ENCODE measurements at regions not wholly inside any gene's neighbourhood (a gene's known extent, or its start where the extent isn't known, plus 50 kb on each side); places are given as distances from the start of the nearest gene placed in this dataset.

DNA sequence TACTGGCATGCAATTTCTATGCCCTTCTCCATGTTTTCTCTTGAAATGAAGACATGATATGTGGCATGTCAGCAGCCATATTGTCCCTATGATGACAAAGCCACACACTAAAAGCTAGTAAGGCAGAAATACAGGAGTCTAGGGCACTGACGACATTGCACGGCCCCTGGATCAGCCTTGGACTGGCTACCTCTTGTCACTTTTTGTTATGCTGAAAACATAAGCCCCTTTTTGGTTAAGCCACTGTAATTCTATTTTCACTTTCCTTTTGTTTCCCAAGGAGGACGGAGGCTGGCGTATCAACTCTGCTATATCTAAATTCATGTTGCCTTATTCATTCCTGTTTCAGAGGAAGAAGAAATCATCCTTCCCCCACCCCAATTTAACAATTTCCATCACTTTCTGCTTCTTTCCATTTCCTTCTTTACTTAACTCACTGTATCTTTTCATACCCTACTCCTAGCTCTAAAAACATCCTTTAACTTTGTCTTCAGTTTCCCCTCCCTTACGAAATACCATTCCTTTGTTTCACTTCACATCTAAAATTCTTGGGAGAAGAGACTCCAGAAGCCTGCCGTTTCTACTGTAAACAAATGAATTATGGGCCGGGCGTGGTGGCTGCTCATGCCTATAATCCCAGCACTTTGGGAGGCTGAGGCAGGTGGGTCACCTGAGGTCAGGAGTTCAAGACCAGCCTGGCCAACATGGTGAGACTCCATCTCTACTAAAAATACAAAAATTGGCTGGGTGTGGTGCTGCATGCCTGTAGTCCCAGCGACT lies 364.1 kb downstream of the PCNX1 start:
- no peak for TF ChIP-seq CTCF (IDR thresholded peaks at IDR 0.05; ENCODE audit: control insufficient read depth, extremely low read depth, insufficient read depth)
- DNase-seq (ENCODE audit: low read depth), result no peak
- no peak overlapping the region for H3K4me3 ChIP-seq (ENCODE audit: low read depth, low read length)

GRCh38 chr14:71273366-71273765 lies 366.1 kb downstream of the PCNX1 start:
- no peak for TF ChIP-seq CTCF (IDR thresholded peaks at IDR 0.05; ENCODE audit: control insufficient read depth, extremely low read depth, insufficient read depth)
- no peak for DNase-seq (ENCODE audit: low read depth)
- no peak overlapping the region for H3K4me3 ChIP-seq (ENCODE audit: low read depth, low read length)

- TF ChIP-seq CTCF (IDR thresholded peaks at IDR 0.05; ENCODE audit: control insufficient read depth, extremely low read depth, insufficient read depth), result no peak
- DNase-seq (ENCODE audit: low read depth), result no peak
- H3K4me3 ChIP-seq (ENCODE audit: low read depth, low read length), result no peak overlapping the region
Observed at GRCh38 chr14:71284048-71284447, 376.8 kb downstream of the PCNX1 start.

DNA sequence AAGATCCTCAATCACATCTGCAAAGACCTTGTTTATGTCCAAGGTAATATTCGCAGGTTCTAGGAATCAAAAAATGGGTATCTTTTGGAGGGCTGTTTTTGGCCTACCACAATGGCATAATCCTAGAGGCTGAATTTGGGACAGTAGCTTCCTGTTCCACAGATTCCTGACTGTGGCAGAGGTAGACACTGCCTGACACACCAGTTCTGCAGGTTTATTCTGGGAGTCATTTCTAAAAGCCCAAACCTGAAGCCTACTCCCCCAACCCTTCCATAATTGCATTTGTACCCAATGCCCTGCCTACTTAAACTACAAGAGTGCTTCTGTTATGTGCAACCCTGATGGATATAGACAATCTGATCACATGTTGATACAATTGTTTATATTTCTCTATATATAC lies 378.9 kb downstream of the PCNX1 start:
- DNase-seq (ENCODE audit: low read depth), result no peak
- H3K4me3 ChIP-seq (ENCODE audit: low read depth, low read length), result no peak overlapping the region
- no peak for TF ChIP-seq CTCF (IDR thresholded peaks at IDR 0.05; ENCODE audit: control insufficient read depth, extremely low read depth, insufficient read depth)

DNA sequence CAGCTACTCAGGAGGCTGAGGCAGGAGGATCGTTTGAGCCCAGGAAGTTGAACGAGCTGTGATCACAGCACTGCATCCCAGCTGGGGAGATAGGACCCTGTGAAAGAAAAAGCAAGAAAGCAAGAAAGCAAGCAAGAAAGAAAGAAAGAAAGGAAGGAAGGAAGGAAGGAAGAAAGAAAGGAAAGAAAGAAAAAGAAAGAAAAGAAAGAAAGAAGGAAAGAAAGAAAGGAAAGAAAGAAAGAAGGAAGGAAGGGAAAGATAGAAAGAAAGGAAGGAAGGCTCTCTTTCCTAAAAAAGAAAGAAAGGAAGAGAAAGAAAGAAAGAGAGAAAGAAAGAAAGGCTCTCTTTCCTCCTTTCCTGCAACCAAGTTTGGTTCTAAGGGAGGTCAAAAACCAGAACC lies 380.3 kb downstream of the PCNX1 start:
- DNase-seq (ENCODE audit: low read depth), result no peak
- no peak for TF ChIP-seq CTCF (IDR thresholded peaks at IDR 0.05; ENCODE audit: control insufficient read depth, extremely low read depth, insufficient read depth)
- H3K4me3 ChIP-seq (ENCODE audit: low read depth, low read length), result no peak overlapping the region

- DNase-seq (ENCODE audit: low read depth), result no peak
- H3K4me3 ChIP-seq (ENCODE audit: low read depth, low read length), result no peak overlapping the region
- TF ChIP-seq CTCF (IDR thresholded peaks at IDR 0.05; ENCODE audit: control insufficient read depth, extremely low read depth, insufficient read depth), result no peak
Observed at GRCh38 chr14:71289536-71289935, 382.3 kb downstream of the PCNX1 start.

DNA sequence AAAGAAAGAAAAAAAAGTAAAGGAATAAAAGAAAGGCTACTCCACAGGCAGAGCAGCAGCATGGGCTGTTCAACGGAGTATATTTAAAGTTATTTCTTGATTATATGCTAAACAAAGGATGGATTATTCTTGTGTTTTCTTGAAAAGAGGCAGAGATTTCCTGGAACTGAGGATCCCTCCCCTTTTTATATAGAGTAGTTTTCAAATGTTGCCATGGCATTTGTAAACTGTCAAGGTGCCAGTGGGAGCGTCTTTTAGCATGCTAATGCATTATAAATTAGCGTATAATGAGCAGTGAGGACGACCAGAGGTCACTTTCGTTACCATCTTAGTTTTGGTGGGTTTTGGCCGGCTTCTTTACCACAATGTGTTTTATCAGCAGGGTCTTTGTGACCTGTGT lies 383.0 kb downstream of the PCNX1 start:
- no peak for DNase-seq (ENCODE audit: low read depth)
- TF ChIP-seq CTCF (IDR thresholded peaks at IDR 0.05; ENCODE audit: control insufficient read depth, extremely low read depth, insufficient read depth), result no peak
- H3K4me3 ChIP-seq (ENCODE audit: low read depth, low read length), result no peak overlapping the region

All from LNCaP clone FGC (cell line).